H1 (cell line): ENCODE measurements at regions not wholly inside any gene's neighbourhood (a gene's known extent, or its start where the extent isn't known, plus 50 kb on each side); places are given as distances from the start of the nearest gene placed in this dataset.

Experiments used
- CTCF ChIA-PET: fragments of 300-600 bp; sonication (Branson Sonifier 250); formaldehyde crosslinking; loops from one replicate; lab custom pipeline; 2021; ENCODE audit not compliant: partially characterized antibody; lab: Charles Lee
- POLR2A ChIA-PET: fragments of 300-600 bp; sonication (Branson Sonifier 250); formaldehyde crosslinking; loops from one replicate; lab custom pipeline; 2021; ENCODE audit warnings: inconsistent platforms; ENCODE audit not compliant: partially characterized antibody; lab: Charles Lee
- DNase-seq, 2 experiments: peaks; one replicate each; pipeline versions ENCODE4 v3.0.0 to v3.0.0-alpha.2; 2010 to 2022; ENCODE audit warnings: low spot score in 2 of 2, low read depth in 1 of 2, mixed read lengths in 1 of 2
- FAIRE-seq: peaks from 2 replicates; lab custom pipeline; 2011; peaks lifted over from hg19 to GRCh38; lab: Jason Lieb, UNC
- H2AFZ ChIP-seq: 2 replicates; pipeline ENCODE4 v1.8.1; 2012; ENCODE audit warnings: low read length, inconsistent platforms
- H2AK5ac ChIP-seq: 2 replicates; pipeline ENCODE4 v1.6.1; 2013; ENCODE audit warnings: low read depth, low read length
- H2BK120ac ChIP-seq: replicated peaks from 2 replicates; pipeline ENCODE3; 2013; ENCODE audit warnings: low read depth, low read length, inconsistent platforms
- H2BK12ac ChIP-seq: 2 replicates; pipeline ENCODE4 v1.6.1; 2013; ENCODE audit warnings: low read depth, low read length
- H2BK15ac ChIP-seq: 2 replicates; pipeline ENCODE4 v1.6.1; 2013; ENCODE audit warnings: low read length
- H2BK20ac ChIP-seq: 2 replicates; pipeline ENCODE4 v1.6.1; 2013; ENCODE audit warnings: low read length
- H2BK5ac ChIP-seq: 2 replicates; pipeline ENCODE4 v1.6.1; 2013; ENCODE audit warnings: low read depth, low read length
- H3K14ac ChIP-seq: 2 replicates; pipeline ENCODE4 v1.6.1; 2013; ENCODE audit warnings: inconsistent platforms; ENCODE audit not compliant: insufficient read length
- H3K18ac ChIP-seq: 2 replicates; pipeline ENCODE4 v1.6.1; 2013; ENCODE audit warnings: low read length; ENCODE audit errors: extremely low read depth
- H3K23ac ChIP-seq: 2 replicates; pipeline ENCODE4 v1.6.1; 2013; ENCODE audit warnings: inconsistent platforms; ENCODE audit not compliant: insufficient read length
- H3K23me2 ChIP-seq: 2 replicates; pipeline ENCODE4 v1.6.1; 2013; ENCODE audit warnings: low read depth, low read length
- H3K27ac ChIP-seq: 2 replicates; pipeline ENCODE4 v1.6.1; 2011; ENCODE audit warnings: low read depth, low read length, inconsistent platforms
- H3K27me3 ChIP-seq, 4 experiments: replicated peaks in 1 of 4; 1 replicate in 1 of 4; 2 replicates in 3 of 4; pipeline versions ENCODE4 v1.6.1 to v1.8.1; 2011 to 2013; ENCODE audit warnings: low read length in 3 of 4, mild to moderate bottlenecking in 3 of 4, inconsistent platforms in 2 of 4, mixed read lengths in 2 of 4, moderate library complexity in 1 of 4; ENCODE audit not compliant: control insufficient read depth in 3 of 4, insufficient read depth in 3 of 4; ENCODE audit errors: extremely low read depth in 1 of 4
- H3K36me3 ChIP-seq, 4 experiments: 2 replicates each; pipeline versions ENCODE4 v1.6.1 to v1.8.1; 2011 to 2013; ENCODE audit warnings: mild to moderate bottlenecking in 4 of 4, low read length in 3 of 4, moderate library complexity in 2 of 4, control low read depth in 1 of 4, inconsistent platforms in 1 of 4; ENCODE audit not compliant: insufficient read depth in 4 of 4, control insufficient read depth in 2 of 4
- H3K4ac ChIP-seq: replicated peaks from 2 replicates; pipeline ENCODE3; 2013; ENCODE audit warnings: low read length, low read depth, mixed read lengths, inconsistent platforms; ENCODE audit not compliant: insufficient read length
- H3K4me1 ChIP-seq, 4 experiments: replicated peaks in 1 of 4; 1 replicate in 1 of 4; 2 replicates in 3 of 4; pipeline versions ENCODE4 v1.6.1 to v1.8.1; 2011 to 2013; ENCODE audit warnings: low read length in 3 of 4, inconsistent platforms in 2 of 4, mixed read lengths in 1 of 4; ENCODE audit not compliant: insufficient read depth in 4 of 4, control insufficient read depth in 3 of 4
- H3K4me2 ChIP-seq, 2 experiments: 2 replicates each; pipeline versions ENCODE4 v1.6.1 to v1.8.1; 2011 to 2013; ENCODE audit warnings: low read depth in 2 of 2, low read length in 2 of 2, control low read depth in 1 of 2, inconsistent platforms in 1 of 2, mild to moderate bottlenecking in 1 of 2; ENCODE audit not compliant: insufficient read depth in 1 of 2
- H3K4me3 ChIP-seq, 4 experiments: fragments of 200-600, 300-600 bp in 1 of 4; sonication (generic), shearing (Covaris generic), sonication (Bioruptor Twin) in 1 of 4; 2 replicates each; pipeline versions ENCODE4 v1.5.1 to v1.8.1; 2011 to 2016; ENCODE audit warnings: low read length in 4 of 4, low read depth in 3 of 4, control low read depth in 2 of 4, inconsistent platforms in 2 of 4, mild to moderate bottlenecking in 2 of 4, mixed read lengths in 1 of 4, moderate library complexity in 1 of 4; ENCODE audit not compliant: insufficient read depth in 2 of 4; ENCODE audit errors: extremely low read depth in 1 of 4
- H3K56ac ChIP-seq: replicated peaks from 2 replicates; pipeline ENCODE3; 2013; ENCODE audit warnings: low read depth, mild to moderate bottlenecking, mixed read lengths, low read length, inconsistent platforms; ENCODE audit not compliant: insufficient read length
- H3K79me1 ChIP-seq: 2 replicates; pipeline ENCODE4 v1.6.1; 2013; ENCODE audit warnings: low read depth, low read length, control low read depth
- H3K79me2 ChIP-seq, 2 experiments: 2 replicates each; pipeline versions ENCODE4 v1.6.1 to v1.8.1; 2012 to 2013; ENCODE audit warnings: low read length in 2 of 2, mild to moderate bottlenecking in 2 of 2, inconsistent platforms in 1 of 2; ENCODE audit not compliant: insufficient read depth in 2 of 2, control insufficient read depth in 1 of 2
- H3K9ac ChIP-seq, 4 experiments: replicated peaks in 1 of 4; 1 replicate in 1 of 4; 2 replicates in 3 of 4; pipeline versions ENCODE4 v1.6.1 to v1.8.1; 2011 to 2013; ENCODE audit warnings: low read depth in 3 of 4, low read length in 3 of 4, control low read depth in 2 of 4, mild to moderate bottlenecking in 2 of 4, moderate library complexity in 2 of 4, inconsistent platforms in 1 of 4; ENCODE audit errors: extremely low read depth in 1 of 4
- H3K9me3 ChIP-seq, 2 experiments: 2 replicates each; pipeline versions ENCODE4 v1.6.1 to v1.8.1; 2012 to 2013; ENCODE audit warnings: mild to moderate bottlenecking in 2 of 2, moderate library complexity in 2 of 2, control low read depth in 1 of 2, inconsistent platforms in 1 of 2, low read depth in 1 of 2, low read length in 1 of 2, mixed read lengths in 1 of 2; ENCODE audit not compliant: insufficient read depth in 2 of 2
- H4K20me1 ChIP-seq, 2 experiments: replicated peaks in 1 of 2; 2 replicates each; pipeline versions ENCODE3 to v1.8.1; 2011 to 2013; ENCODE audit warnings: inconsistent platforms in 2 of 2, low read length in 2 of 2, mild to moderate bottlenecking in 1 of 2; ENCODE audit not compliant: insufficient read depth in 2 of 2, control insufficient read depth in 1 of 2
- H4K5ac ChIP-seq: 2 replicates; pipeline ENCODE4 v1.6.1; 2013; ENCODE audit warnings: low read length, low read depth, mixed read lengths, inconsistent platforms; ENCODE audit not compliant: insufficient read length
- H4K8ac ChIP-seq: 2 replicates; pipeline ENCODE4 v1.8.0; 2013; ENCODE audit warnings: mild to moderate bottlenecking, moderate library complexity, low read length, inconsistent platforms; ENCODE audit not compliant: insufficient read depth; ENCODE audit errors: extremely low read depth
- H4K91ac ChIP-seq: replicated peaks from 2 replicates; pipeline ENCODE3; 2013; ENCODE audit warnings: low read length, mixed read lengths, inconsistent platforms; ENCODE audit not compliant: insufficient read length
- BCL11A ChIP-seq, 2 experiments: IDR thresholded peaks; one replicate each; pipeline ENCODE4 v1.6.1; 2011; ENCODE audit warnings: low read depth in 2 of 2, low read length in 2 of 2, mild to moderate bottlenecking in 2 of 2
- CTCF ChIP-seq, 3 experiments: IDR thresholded peaks; 1 replicate in 2 of 3; 2 replicates in 1 of 3; pipeline versions ENCODE4 v1.5.1 to v1.6.1; 2011; ENCODE audit warnings: low read length in 3 of 3, mild to moderate bottlenecking in 3 of 3, inconsistent platforms in 2 of 3, low read depth in 1 of 3, moderate library complexity in 1 of 3; ENCODE audit not compliant: insufficient read depth in 1 of 3; ENCODE audit errors: control extremely low read depth in 1 of 3
- EZH2 ChIP-seq: fragments of 200-600 bp; sonication (generic); IDR thresholded peaks from 2 replicates; pipeline ENCODE4 v1.7.1; 2012; ENCODE audit warnings: low read depth, mild to moderate bottlenecking, moderate library complexity, low read length, inconsistent platforms; ENCODE audit not compliant: severe bottlenecking
- HDAC2 ChIP-seq, 2 experiments: fragments of 300-600 bp in 1 of 2; sonication (generic) in 1 of 2; IDR thresholded peaks; 2 replicates each; pipeline ENCODE4 v1.6.1; 2011 to 2012; ENCODE audit warnings: low read depth in 2 of 2, low read length in 2 of 2, mild to moderate bottlenecking in 2 of 2, moderate library complexity in 2 of 2, borderline replicate concordance in 1 of 2, inconsistent platforms in 1 of 2
- MAFK ChIP-seq: IDR thresholded peaks from 2 replicates; pipeline ENCODE4 v1.6.1; 2012; ENCODE audit warnings: low read depth, mild to moderate bottlenecking, improper control_type of control experiment, low read length
- POLR2AphosphoS5 ChIP-seq: IDR thresholded peaks from 2 replicates; pipeline ENCODE4 v1.6.1; 2011; ENCODE audit warnings: low read depth, low read length
- RXRA ChIP-seq: IDR thresholded peaks from 2 replicates; pipeline ENCODE4 v1.6.1; 2011; ENCODE audit warnings: low read depth, mild to moderate bottlenecking, low read length, moderate library complexity; ENCODE audit not compliant: insufficient read depth
- SIN3A ChIP-seq, 2 experiments: IDR thresholded peaks in 1 of 2; conservative IDR thresholded peaks in 1 of 2; 2 replicates each; pipeline ENCODE4 v1.6.1; 2011 to 2012; ENCODE audit warnings: low read length in 2 of 2, improper control_type of control experiment in 1 of 2, low read depth in 1 of 2, mild to moderate bottlenecking in 1 of 2
- SRF ChIP-seq: IDR thresholded peaks from 2 replicates; pipeline ENCODE4 v1.6.1; 2011; ENCODE audit warnings: mild to moderate bottlenecking, low read depth, low read length, moderate library complexity
- YY1 ChIP-seq: IDR thresholded peaks from 2 replicates; pipeline ENCODE4 v1.6.1; 2011; ENCODE audit warnings: low read depth, mild to moderate bottlenecking, low read length
- WGBS, 2 experiments: shearing (Covaris generic) in 1 of 2; methylation state at CpG; one replicate each; pipeline versions ENCODE4 v1.1.6 to v1.1.7; 2013 to 2015; ENCODE audit warnings: low lambda C conversion rate in 2 of 2, mixed read lengths in 2 of 2, inconsistent platforms in 1 of 2, low coverage in 1 of 2, missing lambda C conversion rate in 1 of 2; ENCODE audit not compliant: insufficient replicate concordance in 2 of 2, insufficient coverage in 1 of 2, insufficient read length in 1 of 2; ENCODE audit errors: extremely low coverage in 1 of 2, missing lambda C conversion rate in 1 of 2; 5-methylcytosine and 5-hydroxymethylcytosine counted together

DNA sequence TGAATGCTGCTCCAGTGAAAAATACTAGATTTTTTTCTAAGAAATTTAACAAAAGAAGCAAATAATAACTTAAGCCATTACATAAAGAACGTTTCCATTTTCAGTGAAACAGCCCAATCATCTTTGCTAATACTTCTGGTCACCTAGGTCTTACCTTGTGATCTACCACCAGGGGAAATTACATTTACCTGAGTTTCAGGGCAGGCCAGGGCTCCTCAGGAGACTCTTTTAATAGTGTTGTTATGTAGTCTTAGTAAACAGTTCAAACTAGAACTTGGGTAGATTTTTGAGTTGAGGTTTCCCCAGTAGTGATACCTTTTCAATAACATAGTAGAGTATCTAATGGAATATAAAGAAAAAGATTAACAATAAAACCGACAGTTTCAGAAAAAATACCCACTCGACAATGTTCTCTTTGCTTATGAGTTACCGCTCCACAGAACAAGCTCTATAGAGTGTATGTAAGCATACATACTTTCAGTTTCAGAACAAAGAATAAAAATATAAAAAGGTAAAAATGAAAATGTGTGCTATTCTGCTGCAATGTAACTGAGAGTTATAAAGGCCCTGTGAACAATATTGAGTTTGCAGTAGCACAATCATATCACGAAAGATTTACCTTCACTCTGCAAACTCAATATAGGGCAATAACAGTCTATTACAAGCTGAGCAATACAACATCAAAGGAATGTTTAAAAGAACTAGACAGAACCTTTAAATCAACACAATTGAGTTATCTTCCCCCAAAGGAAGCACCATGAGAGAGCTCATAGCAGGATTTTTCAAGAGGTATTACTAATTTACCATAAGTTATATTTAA, 165.8 kb downstream of the ATOH1 start:
- no peak overlapping the region for H3K4ac ChIP-seq
- H3K18ac ChIP-seq: no peak overlapping the region
- H3K4me3 ChIP-seq: no peak overlapping the region
- H4K8ac ChIP-seq: no peak overlapping the region
- no peak overlapping the region for H2BK120ac ChIP-seq
- H3K27me3 ChIP-seq: no peaks in the 10 kb centered on the region
- DNase-seq (no peak), FAIRE-seq (no peak)
- no peak overlapping the region for H3K4me2 ChIP-seq
- no peaks in the 10 kb centered on the region for H3K9me3 ChIP-seq
- H4K20me1 ChIP-seq: no peaks in the 10 kb centered on the region
- H3K4me1 ChIP-seq: peaks cover 0 to 3% (median 1%) of the 10 kb centered on the region in 4 experiments; a peak in 1 of 7 replicates
- H2BK5ac ChIP-seq: no peak overlapping the region
- H2BK15ac ChIP-seq: no peak overlapping the region
- no peaks in the 10 kb centered on the region for H3K23me2 ChIP-seq
- no peak overlapping the region for H4K91ac ChIP-seq
- no peak overlapping the region for H3K14ac ChIP-seq
- H3K56ac ChIP-seq: no peak overlapping the region
- ChIA-PET CTCF (interaction anchor here (1.3 kb wide), 1 partner anchor 23 kb away, joined by 3 read pairs; no protein-coding TSS in a partner anchor), POLR2A (no interaction called here)
- H2BK20ac ChIP-seq: no peak overlapping the region
- H2AFZ ChIP-seq: no peak overlapping the region
- no peak overlapping the region for H2BK12ac ChIP-seq
- no peak overlapping the region for H3K27ac ChIP-seq
- no peak overlapping the region for H3K9ac ChIP-seq
- 88% methylated on average over 5 of the region's 5 CpGs; no CpG with 5 or more reads in 1 of the 2 experiments for WGBS, 2 experiments
- no peaks in the 10 kb centered on the region for H3K36me3 ChIP-seq
- H2AK5ac ChIP-seq: no peak overlapping the region
- H3K79me2 ChIP-seq: no peaks in the 10 kb centered on the region
- H4K5ac ChIP-seq: no peak overlapping the region
- no peak overlapping the region for H3K23ac ChIP-seq
- H3K79me1 ChIP-seq: no peaks in the 10 kb centered on the region
- TF ChIP-seq EZH2 (no peak), POLR2AphosphoS5 (no peak), HDAC2 (IDR thresholded peaks at IDR 0.05; ENCODE audit: borderline replicate concordance in 1 of 2, low read depth in 2 of 2, low read length in 2 of 2) (no peak), CTCF (IDR thresholded peaks at IDR 0.05; ENCODE audit: control extremely low read depth in 1 of 3, insufficient read depth in 1 of 3, low read depth in 1 of 3, low read length in 3 of 3) (no peak), BCL11A (IDR thresholded peaks at IDR 0.05; ENCODE audit: low read depth in 2 of 2, low read length in 2 of 2) (no peak), YY1 (no peak), SRF (no peak), SIN3A (conservative IDR thresholded peaks at IDR 0.05 in 1 of 2, IDR thresholded peaks at IDR 0.05 in 1 of 2; ENCODE audit: low read depth in 1 of 2, low read length in 2 of 2) (no peak), RXRA (no peak), MAFK (no peak)
